DMS 273 (cell line): ENCODE measurements at regions not wholly inside any gene's neighbourhood (a gene's known extent, or its start where the extent isn't known, plus 50 kb on each side); places are given as distances from the start of the nearest gene placed in this dataset.
"Not testable (repeated sequence)": the region's sequence is repeated elsewhere in the genome, so short reads cannot be mapped to it uniquely, and the experiment has no call there.

ENCODE experiments used
- DNase-seq: peaks from one replicate; lab custom pipeline; 2025; ENCODE audit not compliant: unreplicated experiment; lab: John Stamatoyannopoulos, UW

DNA sequence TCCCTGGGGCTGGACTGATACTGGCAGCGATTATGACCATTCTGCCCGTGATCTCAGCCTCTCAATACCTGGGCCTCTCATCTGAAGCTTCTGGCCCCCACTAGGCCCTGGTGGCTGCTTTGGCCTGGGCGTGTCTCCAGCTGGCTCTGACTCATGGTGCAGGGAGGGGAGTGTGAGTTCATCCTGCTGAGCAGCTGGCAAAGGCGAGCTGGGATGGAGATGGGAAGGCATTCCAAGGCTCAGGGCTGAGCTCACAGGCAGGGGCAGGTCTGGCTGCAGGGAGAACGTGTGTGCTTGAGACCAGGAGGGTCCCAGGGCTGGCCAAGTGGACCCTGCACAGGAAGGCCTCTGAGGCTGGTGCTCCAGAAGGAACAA lies 221.8 kb downstream of the TMEM121 start:
- peak; percentile 93 for DNase-seq

DNA sequence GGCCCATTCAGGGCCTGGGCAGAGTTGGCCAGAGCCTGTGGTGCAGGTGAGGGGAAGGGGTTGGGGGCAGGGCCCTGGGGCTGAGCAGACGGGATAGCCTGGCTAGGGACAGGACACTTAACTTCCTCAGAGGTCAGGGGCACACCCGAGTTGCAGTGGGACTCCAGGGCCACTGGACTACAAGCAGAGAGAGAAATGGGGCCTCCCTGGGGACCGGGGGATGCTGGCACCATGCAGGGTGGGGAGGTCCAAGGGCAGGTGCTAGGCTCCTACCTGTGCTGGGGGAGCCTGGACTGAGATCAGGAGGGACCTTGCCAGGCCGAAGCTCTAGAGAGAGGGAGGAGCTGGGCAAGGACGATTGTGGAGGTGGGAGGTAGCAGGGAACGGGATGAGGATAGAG lies 222.3 kb downstream of the TMEM121 start:
- DNase-seq, result not testable (repeated sequence)

DNA sequence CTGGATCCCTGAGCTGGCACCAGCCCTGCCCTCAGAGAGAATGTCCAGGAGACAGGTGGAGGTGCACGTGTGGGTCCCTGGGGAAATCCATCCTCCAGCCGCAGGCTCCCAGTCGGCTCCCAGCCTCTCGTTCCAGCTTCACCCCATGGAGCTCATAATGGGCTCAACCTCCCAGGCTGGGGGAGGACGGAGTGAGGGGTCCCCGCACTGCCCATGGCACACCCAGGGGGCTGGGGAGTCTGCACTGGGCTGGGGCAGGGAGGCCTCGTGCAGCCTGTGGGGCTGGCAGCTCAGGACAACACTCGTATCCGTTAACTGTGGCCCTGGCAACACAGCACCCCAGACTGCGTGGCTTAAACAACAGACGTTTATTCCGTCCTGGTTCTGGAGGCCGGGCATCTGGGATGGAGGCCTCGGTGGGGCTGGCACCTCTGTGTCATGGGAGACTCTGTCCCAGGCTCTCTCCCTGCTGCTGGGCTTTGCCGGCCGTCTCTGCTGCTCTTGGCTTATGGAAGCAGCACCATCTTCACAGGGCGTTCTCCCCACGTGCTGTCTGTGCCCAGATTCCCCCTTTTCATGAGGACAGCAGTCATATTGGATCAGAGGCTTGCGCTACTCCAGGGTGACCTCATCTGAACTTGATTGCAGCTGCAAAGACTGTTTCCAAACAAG lies 223.6 kb downstream of the TMEM121 start:
- DNase-seq, result not testable (repeated sequence)

DNA sequence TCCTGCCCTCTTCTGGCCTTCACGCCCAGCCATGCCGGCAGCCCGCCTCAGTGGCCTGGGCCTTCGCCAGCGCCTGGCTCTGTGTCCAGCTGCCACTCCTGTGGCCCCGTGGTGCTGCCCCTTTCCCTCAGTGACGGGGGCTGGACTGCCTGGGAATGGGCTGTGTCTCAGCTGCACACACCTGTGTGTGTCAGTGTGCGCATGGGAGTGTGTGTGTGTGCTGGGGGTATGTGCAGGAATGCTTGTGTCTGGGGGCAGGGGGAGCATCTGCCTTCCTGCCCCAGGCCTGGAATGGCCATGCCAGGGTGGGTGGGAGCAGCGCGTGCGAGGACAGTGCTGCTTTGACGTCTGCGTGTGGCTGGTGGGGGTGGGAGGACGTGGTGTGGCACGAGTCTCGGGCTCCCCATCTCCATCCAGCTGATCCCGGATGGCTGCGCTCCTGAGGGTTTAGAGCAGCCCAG lies 224.9 kb downstream of the TMEM121 start:
- not testable (repeated sequence) for DNase-seq

DNA sequence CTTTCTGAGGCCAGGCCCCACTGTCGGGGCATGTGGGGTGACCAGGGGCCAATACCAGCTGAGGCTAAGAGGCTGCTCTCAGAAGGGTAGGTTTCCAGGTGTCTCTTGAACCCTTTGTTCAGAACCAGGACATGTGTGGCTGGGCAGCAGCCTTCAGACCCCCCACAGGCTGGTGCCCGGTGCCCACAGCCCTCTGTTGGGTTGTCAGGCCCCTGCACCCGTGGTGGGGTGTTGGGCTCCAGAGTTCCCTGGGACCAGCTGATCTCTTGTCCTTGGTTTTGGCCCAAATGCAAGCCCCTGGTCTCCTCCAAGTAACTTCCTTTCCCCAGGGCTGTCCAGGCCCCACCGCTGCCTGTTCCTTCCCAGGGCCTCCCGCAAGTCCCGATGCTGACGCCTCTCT lies 226.0 kb downstream of the TMEM121 start:
- not testable (repeated sequence) for DNase-seq

DNA sequence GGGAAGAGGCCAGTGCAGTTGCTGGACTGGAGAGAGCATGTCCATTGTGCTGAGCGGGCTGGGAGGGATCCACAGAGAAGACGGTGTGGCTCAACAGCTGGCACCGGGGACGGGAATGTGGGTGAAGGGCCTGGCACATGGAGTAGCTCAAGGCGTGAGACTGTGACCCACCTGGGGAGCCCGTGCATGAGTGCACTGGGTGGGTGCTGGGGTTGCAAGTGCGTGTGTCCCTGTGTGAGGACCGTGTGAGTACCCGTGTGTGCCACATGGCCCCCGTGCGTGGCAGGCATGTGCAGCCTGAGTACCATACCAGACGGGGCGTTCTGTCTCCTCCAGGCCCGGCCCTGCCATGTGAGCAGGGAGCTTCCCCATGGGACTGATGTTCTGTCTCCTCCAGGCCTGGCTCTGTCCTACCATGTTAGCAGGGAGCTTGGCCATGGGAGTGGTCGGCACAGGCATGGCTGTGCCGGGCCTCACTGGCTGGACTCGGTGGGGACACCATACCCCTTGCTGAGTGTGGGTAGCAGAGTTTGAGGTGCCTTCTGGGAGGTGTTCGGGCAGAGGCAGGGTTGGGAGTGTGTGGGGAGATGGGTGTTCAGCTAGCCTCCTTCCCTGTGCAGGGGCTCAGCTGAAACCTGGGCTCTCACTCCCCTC lies 234.4 kb downstream of the TMEM121 start:
- no peak for DNase-seq

DNA sequence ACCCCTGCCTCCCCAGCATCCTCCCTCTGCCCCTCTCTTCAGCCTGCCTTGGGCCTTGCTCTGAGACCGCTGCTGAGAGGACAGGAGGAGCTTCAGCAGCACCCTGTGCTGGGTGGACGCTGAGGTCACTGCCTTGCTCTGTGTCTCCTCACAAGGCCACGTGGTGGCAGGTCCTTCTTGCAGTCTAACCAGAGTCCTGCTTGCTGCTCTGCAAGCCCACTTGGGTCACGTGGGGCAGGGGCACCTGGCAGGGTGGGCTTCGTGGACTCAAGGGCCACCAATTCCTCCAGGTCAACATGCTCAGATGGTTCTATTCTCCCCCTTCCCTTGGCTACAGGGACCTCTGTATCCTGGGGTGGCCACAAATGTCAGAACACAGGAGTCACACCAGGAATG lies 235.0 kb downstream of the TMEM121 start:
- DNase-seq, result not testable (repeated sequence)

DNA sequence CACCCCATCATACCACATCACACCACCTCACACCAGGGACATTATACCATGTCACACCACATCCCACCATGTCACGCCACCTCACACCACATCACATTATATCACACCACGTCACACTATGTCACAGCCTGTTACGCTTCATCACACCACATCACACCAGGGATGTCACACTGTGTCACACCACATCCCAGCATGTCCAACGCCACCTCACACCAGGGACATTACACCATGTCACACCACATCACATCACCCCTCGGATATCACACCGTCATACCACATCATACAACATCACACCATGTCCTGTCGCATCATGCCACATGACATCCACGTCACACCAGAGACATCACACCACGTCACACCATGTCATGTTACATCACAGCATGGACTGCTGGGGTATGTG lies 235.5 kb downstream of the TMEM121 start:
- DNase-seq, result no peak

DNA sequence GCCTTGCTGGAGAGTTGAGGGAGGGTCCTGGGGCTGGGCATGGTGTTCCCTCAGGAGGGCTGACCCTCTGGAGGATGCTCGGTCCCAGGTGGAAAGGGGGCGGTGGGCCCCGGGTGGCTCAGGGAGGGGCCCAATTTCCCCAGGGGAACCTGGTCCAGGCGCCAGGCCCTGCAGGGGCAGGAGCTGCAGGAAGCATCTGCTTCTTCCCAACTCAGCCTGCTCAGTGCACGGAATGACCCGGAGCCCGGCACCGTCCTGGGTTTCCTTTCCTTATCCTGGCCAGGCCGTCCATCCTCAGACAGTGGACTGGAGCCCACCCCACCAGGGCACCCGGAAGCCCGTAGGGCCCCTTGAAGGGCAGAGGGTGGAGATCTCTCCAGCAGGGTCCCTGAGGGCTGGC lies 235.9 kb downstream of the TMEM121 start:
- DNase-seq, result not testable (repeated sequence)

DNA sequence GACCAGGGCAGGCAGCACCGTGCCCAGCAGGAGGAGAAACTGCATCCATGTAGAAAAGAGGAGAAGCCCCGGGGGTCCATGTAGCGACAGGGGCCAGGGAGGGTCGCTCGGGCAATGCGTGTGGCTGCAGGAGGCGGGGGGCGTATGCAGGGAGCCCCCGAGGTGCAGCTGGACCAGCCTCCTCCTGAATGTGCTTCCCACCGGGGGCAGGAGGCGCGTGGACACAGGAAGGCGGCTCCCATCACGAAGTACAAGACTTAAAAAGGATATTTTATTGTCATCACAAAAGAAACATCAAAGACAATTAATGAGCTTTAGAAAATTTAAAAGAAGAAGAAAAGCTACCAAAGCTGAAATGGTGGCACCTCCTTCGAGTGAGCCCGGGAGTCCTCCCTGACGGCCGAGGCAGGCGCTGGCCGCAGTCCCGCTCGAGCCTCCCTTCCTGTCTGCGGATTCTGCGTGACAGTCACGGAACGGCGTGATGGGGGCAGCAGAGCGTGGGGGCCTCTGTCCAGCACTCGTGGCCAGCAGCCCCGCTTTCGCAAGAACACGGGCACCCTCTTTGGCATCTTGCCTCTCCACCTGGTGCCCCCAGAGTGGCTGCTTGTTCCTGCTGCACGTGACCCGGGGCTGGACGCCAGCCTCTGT lies 238.0 kb downstream of the TMEM121 start:
- DNase-seq, result not testable (repeated sequence)

DNA sequence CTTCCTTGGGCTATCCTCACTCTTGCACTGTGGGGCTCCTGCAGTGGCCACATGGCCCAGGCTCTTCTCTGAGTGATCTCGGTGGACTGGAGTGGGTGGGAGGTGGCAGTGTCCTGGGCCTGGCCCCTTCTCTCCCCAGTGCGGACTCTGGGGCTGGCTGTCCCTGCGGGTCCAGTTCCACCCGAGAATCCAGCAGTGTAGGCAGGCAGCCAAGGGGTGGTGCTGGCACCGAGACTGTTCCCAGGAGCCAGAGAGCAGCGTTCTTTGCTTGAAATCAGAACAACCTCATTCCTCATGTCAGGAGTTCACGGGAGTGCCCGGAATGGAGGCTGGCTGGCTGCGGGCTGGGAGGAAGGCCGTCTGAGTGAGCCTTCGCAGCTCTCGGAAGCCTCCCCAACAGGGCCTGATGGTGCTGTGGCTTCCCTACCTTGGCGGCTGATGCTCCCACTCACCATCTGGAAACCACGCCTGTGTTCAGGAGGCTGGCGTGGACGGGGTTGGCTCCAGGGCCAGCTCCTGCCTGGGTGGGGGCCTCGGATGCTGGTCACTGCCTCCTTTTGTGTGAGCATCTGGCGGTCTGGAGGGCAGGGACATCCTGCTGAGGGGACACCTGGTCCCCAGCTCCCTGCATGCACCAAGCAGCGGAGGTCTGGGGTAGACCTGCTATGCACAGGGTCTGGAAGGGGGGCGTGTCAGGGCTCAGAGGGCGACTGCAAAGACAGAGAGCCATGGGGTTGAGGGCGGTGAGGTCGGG lies 238.9 kb downstream of the TMEM121 start:
- DNase-seq, result peak; percentile 30

DNA sequence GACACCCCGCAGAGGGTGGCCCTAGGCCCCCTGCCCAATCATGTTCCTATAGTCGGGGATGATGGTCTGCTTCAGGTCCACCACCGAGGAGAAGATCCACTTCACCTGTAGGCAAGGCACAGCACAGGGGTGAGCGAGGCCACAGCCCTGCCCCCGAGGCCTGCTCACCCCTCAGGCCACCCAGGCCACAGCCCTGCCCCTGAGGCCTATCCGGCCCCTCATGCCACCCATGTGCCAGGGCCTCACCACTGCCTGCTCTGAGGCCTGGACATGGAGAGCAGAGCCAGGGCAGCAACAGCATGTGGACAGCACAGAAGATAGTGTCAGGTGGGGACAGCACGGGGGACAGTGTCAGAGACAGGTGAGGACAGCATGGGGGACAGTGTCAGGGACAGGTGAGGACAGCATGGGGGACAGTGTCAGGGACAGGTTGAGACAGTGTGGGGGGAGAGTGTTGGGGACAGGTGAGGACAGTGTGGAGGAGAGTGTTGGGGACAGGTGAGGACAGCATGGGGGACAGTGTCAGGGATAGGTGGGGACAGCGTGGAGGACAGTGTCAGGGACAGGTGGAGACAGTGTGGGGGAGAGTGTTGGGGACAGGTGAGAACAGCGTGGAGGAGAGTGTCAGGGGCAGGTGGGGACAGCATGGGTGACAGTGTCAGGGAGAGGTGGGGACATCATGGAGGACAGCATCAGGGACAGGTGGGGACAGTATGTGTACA lies 239.7 kb downstream of the TMEM121 start:
- no peak for DNase-seq

DNA sequence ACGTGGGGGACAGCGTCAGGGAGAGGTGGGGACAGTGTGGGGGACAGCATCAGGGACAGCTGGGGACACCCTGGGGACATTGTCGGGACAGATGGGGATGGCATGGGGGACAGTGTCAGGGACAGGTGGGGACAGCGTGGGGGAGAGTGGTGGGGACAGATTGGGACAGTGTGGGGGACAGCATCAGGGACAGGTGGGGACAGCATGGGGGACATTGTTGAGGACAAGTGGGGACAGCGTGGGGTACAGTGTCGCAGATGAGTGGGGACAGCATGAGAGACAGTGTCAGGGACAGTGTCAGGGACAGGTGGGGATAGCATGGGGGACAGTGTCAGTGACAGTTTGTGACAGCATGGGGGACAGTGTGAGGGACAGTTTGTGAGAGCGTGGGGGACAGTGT lies 240.9 kb downstream of the TMEM121 start:
- DNase-seq, result no peak

DNA sequence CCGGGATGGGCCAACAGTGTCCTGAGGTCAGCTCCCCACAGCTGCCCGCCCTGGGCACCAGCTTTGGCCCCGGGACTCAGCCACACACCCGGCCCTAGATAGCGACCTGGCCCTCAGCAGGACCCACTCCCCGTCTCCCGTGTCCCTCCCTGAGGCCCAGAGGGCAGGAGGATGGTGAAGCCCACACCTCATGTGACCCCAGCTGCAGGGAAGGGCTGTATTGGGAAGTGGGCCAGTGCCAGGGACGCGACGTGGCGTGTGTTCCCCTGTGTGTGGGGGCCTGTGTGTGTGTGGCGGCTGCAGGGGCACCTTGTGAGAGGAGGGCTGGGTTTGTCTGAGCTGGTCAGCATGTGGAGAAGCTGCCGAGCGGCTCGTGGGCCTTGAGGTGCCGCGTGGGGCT lies 241.7 kb downstream of the TMEM121 start:
- DNase-seq, result not testable (repeated sequence)

DNA sequence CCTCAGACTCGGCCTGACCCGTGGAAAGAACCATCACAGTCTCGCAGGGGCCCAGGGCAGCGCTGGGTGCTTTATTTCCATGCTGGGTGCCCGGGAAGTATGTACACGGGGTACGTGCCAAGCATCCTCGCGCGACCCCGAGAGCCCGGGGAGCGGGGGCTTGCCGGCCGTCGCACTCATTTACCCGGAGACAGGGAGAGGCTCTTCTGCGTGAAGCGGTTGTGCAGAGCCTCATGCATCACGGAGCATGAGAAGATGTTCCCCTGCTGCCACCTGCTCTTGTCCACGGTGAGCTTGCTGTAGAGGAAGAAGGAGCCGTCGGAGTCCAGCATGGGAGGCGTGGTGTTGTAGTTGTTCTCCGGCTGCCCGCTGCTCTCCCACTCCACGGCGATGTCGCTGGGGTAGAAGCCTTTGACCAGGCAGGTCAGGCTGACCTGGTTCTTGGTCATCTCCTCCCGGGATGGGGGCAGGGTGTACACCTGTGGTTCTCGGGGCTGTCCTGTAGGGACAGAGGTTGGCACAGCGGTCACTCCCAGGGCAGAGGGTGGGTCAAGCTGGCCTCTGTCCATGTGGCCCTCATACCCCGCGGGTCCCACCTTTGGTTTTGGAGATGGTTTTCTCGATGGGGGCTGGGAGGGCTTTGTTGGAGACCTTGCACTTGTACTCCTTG lies 242.8 kb downstream of the TMEM121 start:
- peak; percentile 10 for DNase-seq

DNA sequence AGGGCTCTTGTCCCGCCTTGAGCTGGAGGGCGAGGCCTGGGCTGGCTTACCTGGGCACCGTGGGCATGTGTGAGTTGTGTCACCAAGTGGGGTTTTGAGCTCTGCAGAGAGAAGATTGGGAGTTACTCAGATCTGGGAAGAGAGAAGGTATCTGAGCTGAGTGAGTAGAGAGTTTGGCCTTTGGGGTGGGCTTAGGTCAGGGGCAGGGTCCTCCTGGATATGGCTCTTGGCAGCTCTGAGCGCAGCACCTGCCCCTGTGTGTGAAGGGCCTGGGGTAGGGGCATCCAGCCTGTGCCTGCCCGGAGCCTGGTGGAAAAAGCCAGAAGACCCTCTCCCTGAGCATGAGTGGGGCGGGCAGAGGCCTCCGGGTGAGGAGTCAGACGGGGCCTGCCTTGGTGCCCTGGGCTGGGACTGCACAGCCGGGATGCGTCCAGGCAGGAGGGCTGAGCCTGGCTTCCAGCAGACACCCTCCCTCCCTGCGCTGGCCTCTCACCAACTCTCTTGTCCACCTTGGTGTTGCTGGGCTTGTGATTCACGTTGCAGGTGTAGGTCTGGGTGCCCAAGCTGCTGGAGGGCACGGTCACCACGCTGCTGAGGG lies 244.3 kb downstream of the TMEM121 start:
- DNase-seq, result not testable (repeated sequence)

DNA sequence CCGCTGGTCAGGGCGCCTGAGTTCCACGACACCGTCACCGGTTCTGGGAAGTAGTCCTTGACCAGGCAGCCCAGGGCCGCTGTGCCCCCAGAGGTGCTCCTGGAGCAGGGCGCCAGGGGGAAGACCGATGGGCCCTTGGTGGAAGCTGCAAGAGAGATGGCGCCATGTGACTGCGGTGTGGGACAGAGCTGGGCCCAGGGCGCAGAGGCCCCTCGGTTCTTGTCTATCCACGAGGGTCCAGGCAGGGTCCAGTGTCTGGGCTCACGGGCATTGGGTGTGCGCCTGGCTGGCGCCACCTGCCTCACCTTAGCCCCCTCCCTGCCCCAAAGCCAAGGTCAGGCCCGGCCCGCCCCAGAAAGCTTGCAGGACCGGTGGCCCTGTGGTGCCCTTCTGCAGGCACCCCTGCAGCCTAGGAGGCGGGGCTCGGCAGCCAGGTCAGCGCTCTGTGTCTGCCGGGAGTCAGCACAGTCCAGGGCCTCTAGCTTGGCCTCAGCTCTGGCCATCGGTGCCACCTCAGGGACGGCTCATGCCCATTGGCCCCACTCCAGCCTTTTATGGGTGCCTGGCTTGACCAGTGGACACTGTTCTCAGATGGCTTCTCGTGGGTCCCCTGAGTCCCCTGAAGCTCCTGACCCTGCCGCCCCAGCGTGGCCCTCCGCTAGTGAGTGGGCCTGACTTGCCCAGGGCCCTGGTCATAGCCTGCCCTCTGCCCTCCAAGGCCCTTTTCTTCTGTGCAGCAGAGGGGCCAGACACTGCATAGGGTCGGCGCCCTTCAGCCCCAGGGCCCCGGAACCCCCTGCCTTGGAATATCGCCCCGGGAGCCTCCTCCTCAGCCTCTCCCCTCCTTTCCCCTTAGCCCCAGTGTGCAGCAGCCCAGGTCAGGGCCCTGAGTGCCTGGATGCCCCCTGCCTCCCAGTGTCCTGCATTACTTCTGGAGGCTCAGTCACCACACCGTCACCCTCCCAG lies 245.2 kb downstream of the TMEM121 start:
- DNase-seq, result not testable (repeated sequence)

DNA sequence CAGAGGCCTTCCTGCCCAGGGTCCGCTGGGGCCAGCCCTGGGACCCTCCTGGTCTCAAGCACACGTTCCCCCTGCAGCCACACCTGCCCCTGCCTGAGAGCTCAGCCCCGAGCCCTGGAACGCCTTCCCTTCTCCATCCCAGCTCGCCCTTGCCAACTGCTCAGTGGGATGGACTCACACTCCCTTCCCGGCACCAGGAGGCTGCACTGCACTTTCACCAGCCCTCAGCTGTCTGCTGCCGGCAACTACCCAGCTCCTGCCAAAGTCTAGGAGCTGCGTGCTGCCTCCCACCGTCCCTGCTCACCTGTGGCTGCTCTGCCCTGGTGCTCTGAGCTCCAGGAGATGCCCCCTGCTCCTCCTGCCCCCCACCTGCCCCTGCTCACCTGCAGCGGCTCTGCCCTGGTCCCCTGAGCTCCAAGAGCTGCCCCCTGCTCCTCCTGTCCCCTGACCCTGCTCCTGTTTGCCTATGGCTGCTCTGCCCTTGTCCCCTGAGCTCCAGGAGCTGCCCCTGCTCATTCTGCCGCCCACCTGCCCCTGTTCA lies 246.4 kb downstream of the TMEM121 start:
- DNase-seq, result not testable (repeated sequence)
